ENCODE measurements at regions not wholly inside any gene's neighbourhood (a gene's known extent, or its start where the extent isn't known, plus 50 kb on each side); places are given as distances from the start of the nearest gene placed in this dataset.

- DNase-seq (ENCODE audit: extremely low spot score), result no peak
- ChIA-PET POLR2A (no interaction called here), CTCF (no interaction called here)
- TF ChIP-seq CTCF (IDR thresholded peaks at IDR 0.05; ENCODE audit: control extremely low read depth, extremely low read depth, low read depth, missing control alignments), result no peak
Observed at GRCh38 chr11:32262367-32262766, 171.5 kb downstream of the RCN1 start.

GRCh38 chr11:32265911-32266310 is 169.4 kb downstream of the WT1 start:
- no peak for DNase-seq (ENCODE audit: extremely low spot score)
- POLR2A ChIA-PET, result no interaction called here
- CTCF ChIA-PET, result no interaction called here
- TF ChIP-seq CTCF (IDR thresholded peaks at IDR 0.05; ENCODE audit: control extremely low read depth, extremely low read depth, low read depth, missing control alignments), result no peak

GRCh38 chr11:32266601-32267000 is 168.7 kb downstream of the WT1 start:
- TF ChIP-seq CTCF (IDR thresholded peaks at IDR 0.05; ENCODE audit: control extremely low read depth, extremely low read depth, low read depth, missing control alignments), result no peak
- ChIA-PET POLR2A (no interaction called here), CTCF (no interaction called here)
- DNase-seq (ENCODE audit: extremely low spot score), result no peak

GRCh38 chr11:32267679-32268187 is 167.6 kb downstream of the WT1 start:
- DNase-seq (ENCODE audit: extremely low spot score), result no peak
- ChIA-PET CTCF (interaction anchor here (0.9 kb wide), 1 partner anchor 29 kb away, joined by 4 read pairs; no protein-coding TSS in a partner anchor), POLR2A (no interaction called here)
- TF ChIP-seq CTCF (IDR thresholded peaks at IDR 0.05; ENCODE audit: control extremely low read depth, extremely low read depth, low read depth, missing control alignments), result no peak

GRCh38 chr11:32273931-32274330 is 161.4 kb downstream of the WT1 start:
- no peak for DNase-seq (ENCODE audit: extremely low spot score)
- no peak for TF ChIP-seq CTCF (IDR thresholded peaks at IDR 0.05; ENCODE audit: control extremely low read depth, extremely low read depth, low read depth, missing control alignments)
- ChIA-PET POLR2A (no interaction called here), CTCF (interaction anchor here (3.9 kb wide), 1 partner anchor 25 kb away, joined by 16 read pairs; no protein-coding TSS in a partner anchor)

GRCh38 chr11:32279672-32280071 is 155.7 kb downstream of the WT1 start:
- no peak for TF ChIP-seq CTCF (IDR thresholded peaks at IDR 0.05; ENCODE audit: control extremely low read depth, extremely low read depth, low read depth, missing control alignments)
- CTCF ChIA-PET, result interaction anchor here (1.0 to 1.1 kb wide), 3 partner anchors 9 to 44 kb away, joined by 3 to 4 read pairs (median 3); no protein-coding TSS in a partner anchor
- POLR2A ChIA-PET, result no interaction called here
- no peak for DNase-seq (ENCODE audit: extremely low spot score)
